ENCODE measurements at regions not wholly inside any gene's neighbourhood (a gene's known extent, or its start where the extent isn't known, plus 50 kb on each side); places are given as distances from the start of the nearest gene placed in this dataset.

- TF ChIP-seq CTCF (IDR thresholded peaks at IDR 0.05), result no peak
- no peak for TF ChIP-seq POLR2A (IDR thresholded peaks at IDR 0.05)
These were observed 478.7 kb upstream of the POU3F3 start for GRCh38 chr2:104375206-104375605.
